Keratinocyte (primary cell): ENCODE measurements at regions not wholly inside any gene's neighbourhood (a gene's known extent, or its start where the extent isn't known, plus 50 kb on each side); places are given as distances from the start of the nearest gene placed in this dataset.

Source experiments
- DNase-seq: peaks from one replicate; pipeline ENCODE4 v3.0.0-alpha.2; 2011; ENCODE audit warnings: low read depth, missing footprints, low spot score
- FAIRE-seq: peaks from 2 replicates; lab custom pipeline; 2011; peaks lifted over from hg19 to GRCh38; lab: Jason Lieb, UNC
- H2AFZ ChIP-seq: 2 replicates; pipeline ENCODE4 v1.6.0; 2012; ENCODE audit warnings: low read length, control low read depth, inconsistent platforms; ENCODE audit not compliant: control insufficient read depth
- H3K27ac ChIP-seq: 2 replicates; pipeline ENCODE4 v1.5.1; 2011; ENCODE audit warnings: low read length; ENCODE audit not compliant: control insufficient read depth, insufficient read depth
- H3K27me3 ChIP-seq: 3 replicates; pipeline ENCODE4 v1.6.0; 2011; ENCODE audit warnings: low read length; ENCODE audit not compliant: control insufficient read depth, insufficient read depth; ENCODE audit errors: extremely low read depth
- H3K36me3 ChIP-seq, 2 experiments: 2 replicates in 1 of 2; 3 replicates in 1 of 2; pipeline ENCODE4 v1.5.1; 2011; ENCODE audit warnings: low read length in 2 of 2, mild to moderate bottlenecking in 1 of 2; ENCODE audit not compliant: control insufficient read depth in 2 of 2, insufficient read depth in 2 of 2; ENCODE audit errors: extremely low read depth in 1 of 2
- H3K4me1 ChIP-seq: 3 replicates; pipeline ENCODE4 v1.5.1; 2011; ENCODE audit warnings: low read length; ENCODE audit not compliant: control insufficient read depth, insufficient read depth; ENCODE audit errors: extremely low read depth
- H3K4me2 ChIP-seq: 3 replicates; pipeline ENCODE4 v1.6.0; 2011; ENCODE audit warnings: low read depth, low read length; ENCODE audit not compliant: control insufficient read depth, insufficient read depth; ENCODE audit errors: extremely low read depth
- H3K4me3 ChIP-seq, 3 experiments: fragments of 200-600 bp in 1 of 3; sonication (generic) in 1 of 3; 2 replicates in 2 of 3; 3 replicates in 1 of 3; pipeline ENCODE4 v1.5.1; 2011 to 2016; ENCODE audit warnings: low read length in 3 of 3, mild to moderate bottlenecking in 3 of 3, control low read depth in 2 of 3, inconsistent platforms in 1 of 3, low read depth in 1 of 3, mixed read lengths in 1 of 3, mixed run types in 1 of 3, moderate library complexity in 1 of 3; ENCODE audit not compliant: control insufficient read depth in 2 of 3, insufficient read depth in 2 of 3; ENCODE audit errors: extremely low read depth in 1 of 3
- H3K79me2 ChIP-seq: 2 replicates; pipeline ENCODE4 v1.6.0; 2012; ENCODE audit warnings: low read length; ENCODE audit not compliant: control insufficient read depth, insufficient read depth
- H3K9ac ChIP-seq: 3 replicates; pipeline ENCODE4 v1.6.0; 2011; ENCODE audit warnings: low read length; ENCODE audit not compliant: control insufficient read depth, insufficient read depth; ENCODE audit errors: extremely low read depth
- H3K9me1 ChIP-seq: 3 replicates; pipeline ENCODE4 v1.6.0; 2011; ENCODE audit warnings: low read length; ENCODE audit not compliant: control insufficient read depth, insufficient read depth; ENCODE audit errors: extremely low read depth
- H3K9me3 ChIP-seq: 2 replicates; pipeline ENCODE4 v1.5.1; 2012; ENCODE audit warnings: low read depth, low read length; ENCODE audit not compliant: control insufficient read depth
- H4K20me1 ChIP-seq: 3 replicates; pipeline ENCODE4 v1.6.0; 2011; ENCODE audit warnings: low read length; ENCODE audit not compliant: control insufficient read depth, insufficient read depth; ENCODE audit errors: extremely low read depth
- CTCF ChIP-seq, 3 experiments: IDR thresholded peaks in 1 of 3; conservative IDR thresholded peaks in 1 of 3; optimal IDR thresholded peaks in 1 of 3; 2 replicates in 2 of 3; 3 replicates in 1 of 3; pipeline versions ENCODE3 to v1.5.1; 2011; ENCODE audit warnings: low read length in 3 of 3, mild to moderate bottlenecking in 3 of 3, moderate library complexity in 2 of 3, control low read depth in 1 of 3, inconsistent platforms in 1 of 3; ENCODE audit not compliant: insufficient read depth in 2 of 3; ENCODE audit errors: extremely low read depth in 1 of 3
- EZH2 ChIP-seq: IDR thresholded peaks from one replicate; pipeline ENCODE4 v1.6.1; 2012; ENCODE audit warnings: inconsistent platforms, mild to moderate bottlenecking, low read length, moderate library complexity
- dilution Hi-C: fragments of 300-500 bp; cut with MboI; formaldehyde crosslinking; loops from one replicate; pipeline ENCODE4 v1.7.0; 2020; ENCODE audit warnings: low sequenced_read_pairs; ENCODE audit not compliant: extremely low pct_ligation_motif_present

DNA sequence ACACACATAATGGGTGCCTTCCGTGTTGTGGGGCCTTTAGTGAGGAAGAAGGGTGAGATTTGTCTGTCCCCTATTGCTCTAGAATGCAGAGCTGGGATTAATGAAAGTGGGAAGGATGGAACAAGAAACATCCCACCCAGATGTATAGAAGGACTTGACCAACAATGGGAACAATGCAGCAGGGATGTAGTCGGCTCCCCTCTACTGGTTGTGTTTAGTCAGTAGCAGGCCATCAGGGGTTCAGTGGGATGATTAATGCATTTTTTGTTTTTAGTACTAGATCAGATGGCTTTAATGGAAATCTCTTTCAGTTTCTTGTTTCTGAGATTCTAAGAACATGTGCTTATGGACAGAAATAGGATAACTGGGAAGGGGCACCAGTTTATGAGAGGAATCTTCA, 156.0 kb upstream of the ROPN1 start:
- no peaks in the 10 kb centered on the region for H3K79me2 ChIP-seq
- dilution Hi-C loops, result no loop called here
- no peak overlapping the region for H3K27ac ChIP-seq
- no peak overlapping the region for H3K4me2 ChIP-seq
- H3K9me1 ChIP-seq, result no peaks in the 10 kb centered on the region
- no peaks in the 10 kb centered on the region for H4K20me1 ChIP-seq
- no peak overlapping the region for H3K4me3 ChIP-seq
- peaks cover 9% of the 10 kb centered on the region for H3K27me3 ChIP-seq
- H3K36me3 ChIP-seq, result no peaks in the 10 kb centered on the region
- no peak for TF ChIP-seq EZH2
- TF ChIP-seq CTCF (optimal IDR thresholded peaks at IDR 0.05 in 1 of 3, IDR thresholded peaks at IDR 0.05 in 1 of 3, conservative IDR thresholded peaks at IDR 0.05 in 1 of 3; ENCODE audit: extremely low read depth in 1 of 3, insufficient read depth in 2 of 3, low read length in 3 of 3), result no peak
- H3K4me1 ChIP-seq, result no peaks in the 10 kb centered on the region
- FAIRE-seq (no peak), DNase-seq (no peak)
- H2AFZ ChIP-seq, result no peak overlapping the region
- H3K9ac ChIP-seq, result no peak overlapping the region
- no peaks in the 10 kb centered on the region for H3K9me3 ChIP-seq

DNA sequence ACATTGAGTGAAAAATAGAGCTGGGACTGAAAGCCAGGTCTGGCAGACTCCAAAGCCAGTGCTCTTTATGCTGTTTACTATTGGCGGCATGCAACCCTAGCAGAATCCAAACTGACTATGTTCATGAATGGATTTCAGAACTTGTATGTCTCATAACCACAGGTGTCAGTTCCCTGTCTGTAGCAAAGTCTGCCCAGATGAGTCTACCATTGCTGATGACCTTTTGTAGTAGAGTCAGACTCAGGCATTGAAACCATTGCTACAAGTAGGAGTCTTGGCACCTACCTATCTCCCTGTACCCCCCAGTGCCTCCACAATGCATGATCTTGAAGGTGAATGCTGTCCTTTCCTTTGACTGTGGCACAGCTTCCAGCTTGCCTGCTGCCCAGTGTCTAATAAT, 157.2 kb upstream of the ROPN1 start:
- no peaks in the 10 kb centered on the region for H4K20me1 ChIP-seq
- H3K79me2 ChIP-seq, result no peaks in the 10 kb centered on the region
- no peak overlapping the region for H2AFZ ChIP-seq
- H3K9me3 ChIP-seq, result no peaks in the 10 kb centered on the region
- H3K36me3 ChIP-seq, result no peaks in the 10 kb centered on the region
- no peaks in the 10 kb centered on the region for H3K9me1 ChIP-seq
- peaks cover 3% of the 10 kb centered on the region for H3K27me3 ChIP-seq
- H3K9ac ChIP-seq, result no peak overlapping the region
- no peak for DNase-seq
- TF ChIP-seq EZH2 (no peak), CTCF (optimal IDR thresholded peaks at IDR 0.05 in 1 of 3, IDR thresholded peaks at IDR 0.05 in 1 of 3, conservative IDR thresholded peaks at IDR 0.05 in 1 of 3; ENCODE audit: extremely low read depth in 1 of 3, insufficient read depth in 2 of 3, low read length in 3 of 3) (no peak)
- H3K27ac ChIP-seq, result no peak overlapping the region
- H3K4me2 ChIP-seq, result no peak overlapping the region
- H3K4me3 ChIP-seq, result no peak overlapping the region
- FAIRE-seq, result no peak
- dilution Hi-C loops, result no loop called here
- H3K4me1 ChIP-seq, result no peaks in the 10 kb centered on the region
